ENCODE measurements at regions not wholly inside any gene's neighbourhood (a gene's known extent, or its start where the extent isn't known, plus 50 kb on each side); places are given as distances from the start of the nearest gene placed in this dataset.

DNA sequence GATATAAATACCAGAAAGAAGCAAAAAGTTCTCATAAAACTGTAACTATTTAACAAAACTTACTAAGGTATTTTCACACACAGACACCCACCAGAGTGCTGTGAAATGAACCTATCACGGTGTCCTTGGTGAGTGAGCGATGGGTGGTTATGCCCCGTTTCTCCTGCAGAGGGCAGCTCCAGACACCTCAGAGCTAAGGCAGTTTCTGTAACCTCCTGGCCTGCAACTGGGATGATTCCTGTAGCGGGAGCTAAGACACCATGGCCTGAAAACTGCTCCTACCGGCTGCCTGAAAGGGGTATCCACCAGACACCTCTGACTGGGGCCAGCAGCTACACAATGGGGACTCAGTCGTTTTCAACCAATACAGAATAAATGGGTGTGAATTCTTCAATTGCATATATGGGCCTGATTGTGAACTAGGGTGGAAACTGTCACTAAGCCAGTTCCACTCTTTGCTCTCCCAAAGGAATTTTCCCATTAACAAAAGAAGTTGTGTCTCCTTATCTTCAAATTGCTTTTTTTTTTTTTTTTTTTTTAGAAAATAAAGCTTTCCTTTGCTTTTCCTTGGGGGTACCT, 2375.8 kb upstream of the TENM3 start:
- H3K9me3 Mint-ChIP-seq (ENCODE audit: unreplicated experiment), result no peaks in the 10 kb centered on the region
- Histone ChIP-seq H3K4me1 (no peaks in the 10 kb centered on the region), H3K9me3 (no peaks in the 10 kb centered on the region), H3K4me3 (ENCODE audit: low read depth, low read length) (no peak overlapping the region), H3K36me3 (ENCODE audit: control insufficient read depth, insufficient read depth, low read length) (no peaks in the 10 kb centered on the region), H3K27me3 (replicated peaks; ENCODE audit: control insufficient read depth, insufficient read depth, low read length) (no peaks in the 10 kb centered on the region)
- peak; percentile 75 to 86 for TF ChIP-seq CTCF (IDR thresholded peaks at IDR 0.05; ENCODE audit: insufficient read depth in 1 of 2, low read depth in 1 of 2, low read length in 1 of 2, severe bottlenecking in 1 of 2, unreplicated experiment in 1 of 2)
- BruUV-seq (replicated peaks), result no TSS peak
- intact Hi-C loops (cut with micrococcal nuclease; ENCODE audit: unreplicated experiment), result loop anchor here (1.0 kb wide), 2 partner anchors 161 to 284 kb away; no protein-coding TSS in a partner anchor
- H3K27ac Mint-ChIP-seq (ENCODE audit: unreplicated experiment), result no peak overlapping the region
- H3K4me3 Mint-ChIP-seq (ENCODE audit: unreplicated experiment), result no peak overlapping the region
- no peaks in the 10 kb centered on the region for H3K36me3 Mint-ChIP-seq (ENCODE audit: insufficient read depth, unreplicated experiment)
- ChIA-PET POLR2A (no interaction called here), CTCF (interaction anchor here (0.6 to 1.6 kb wide), 4 partner anchors 14 to 1767 kb away, joined by 3 to 14 read pairs (median 4); no protein-coding TSS in a partner anchor)
- H3K27me3 Mint-ChIP-seq (ENCODE audit: insufficient read depth, unreplicated experiment), result peaks cover 4% of the 10 kb centered on the region
- no peaks in the 10 kb centered on the region for H3K4me1 Mint-ChIP-seq (ENCODE audit: low read depth, unreplicated experiment)
- peak; percentile 75 to 79 for DNase-seq

DNA sequence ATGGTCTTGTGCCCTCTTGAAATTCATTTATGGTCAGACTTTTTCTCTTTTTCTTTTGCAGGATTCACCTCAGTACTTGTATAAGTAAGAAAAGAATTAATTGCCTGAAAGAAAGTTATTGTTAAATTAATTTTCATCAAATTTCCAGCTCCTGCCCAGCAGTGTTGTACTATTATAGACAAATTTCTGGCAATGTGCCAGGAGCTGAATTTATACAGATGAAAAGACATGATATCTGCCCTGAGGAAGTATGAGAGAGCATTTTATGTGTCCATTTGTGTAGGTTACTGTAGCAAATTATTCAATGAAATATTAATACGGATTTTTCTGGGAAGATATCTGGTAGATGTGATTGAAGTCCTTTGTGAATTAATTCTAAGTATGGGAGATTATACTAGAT, 2371.5 kb upstream of the TENM3 start:
- ChIA-PET POLR2A (no interaction called here), CTCF (no interaction called here)
- DNase-seq, result no peak
- Histone ChIP-seq H3K4me3 (ENCODE audit: low read depth, low read length) (no peak overlapping the region), H3K36me3 (ENCODE audit: control insufficient read depth, insufficient read depth, low read length) (no peaks in the 10 kb centered on the region), H3K27me3 (replicated peaks; ENCODE audit: control insufficient read depth, insufficient read depth, low read length) (no peaks in the 10 kb centered on the region), H3K4me1 (no peaks in the 10 kb centered on the region), H3K9me3 (no peaks in the 10 kb centered on the region)
- BruUV-seq (replicated peaks), result no TSS peak
- H3K9me3 Mint-ChIP-seq (ENCODE audit: unreplicated experiment), result no peaks in the 10 kb centered on the region
- intact Hi-C loops (cut with micrococcal nuclease; ENCODE audit: unreplicated experiment), result no loop called here
- no peaks in the 10 kb centered on the region for H3K4me1 Mint-ChIP-seq (ENCODE audit: low read depth, unreplicated experiment)
- no peak for TF ChIP-seq CTCF (IDR thresholded peaks at IDR 0.05; ENCODE audit: insufficient read depth in 1 of 2, low read depth in 1 of 2, low read length in 1 of 2, severe bottlenecking in 1 of 2, unreplicated experiment in 1 of 2)
- H3K4me3 Mint-ChIP-seq (ENCODE audit: unreplicated experiment), result no peak overlapping the region
- H3K27me3 Mint-ChIP-seq (ENCODE audit: insufficient read depth, unreplicated experiment), result no peaks in the 10 kb centered on the region
- no peak overlapping the region for H3K27ac Mint-ChIP-seq (ENCODE audit: unreplicated experiment)
- H3K36me3 Mint-ChIP-seq (ENCODE audit: insufficient read depth, unreplicated experiment), result no peaks in the 10 kb centered on the region

DNA sequence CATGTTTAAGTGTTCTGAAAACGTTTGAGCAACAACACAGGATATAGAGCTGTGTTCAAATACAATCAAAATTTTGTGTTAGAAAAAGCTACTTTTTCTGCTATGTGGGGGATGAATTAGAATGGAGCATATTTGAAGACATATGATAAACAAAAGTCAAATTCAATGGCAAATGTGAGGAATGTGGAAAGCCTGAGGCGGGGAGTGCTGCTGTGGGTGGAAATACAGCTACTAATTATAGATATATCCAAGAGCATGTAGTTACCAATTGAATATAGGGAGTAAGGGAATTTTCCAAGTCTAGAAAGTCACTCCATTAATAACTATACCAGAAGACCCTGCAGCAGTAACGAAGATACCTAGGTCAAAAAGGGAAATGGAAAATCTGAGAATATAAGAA, 2370.4 kb upstream of the TENM3 start:
- POLR2A ChIA-PET, result no interaction called here
- H3K4me3 Mint-ChIP-seq (ENCODE audit: unreplicated experiment), result no peak overlapping the region
- no peaks in the 10 kb centered on the region for H3K27me3 Mint-ChIP-seq (ENCODE audit: insufficient read depth, unreplicated experiment)
- Histone ChIP-seq H3K36me3 (ENCODE audit: control insufficient read depth, insufficient read depth, low read length) (no peaks in the 10 kb centered on the region), H3K27me3 (replicated peaks; ENCODE audit: control insufficient read depth, insufficient read depth, low read length) (no peaks in the 10 kb centered on the region), H3K4me1 (no peaks in the 10 kb centered on the region), H3K4me3 (ENCODE audit: low read depth, low read length) (no peak overlapping the region), H3K9me3 (no peaks in the 10 kb centered on the region)
- intact Hi-C loops (cut with micrococcal nuclease; ENCODE audit: unreplicated experiment), result no loop called here
- H3K4me1 Mint-ChIP-seq (ENCODE audit: low read depth, unreplicated experiment), result no peaks in the 10 kb centered on the region
- no peak overlapping the region for H3K27ac Mint-ChIP-seq (ENCODE audit: unreplicated experiment)
- no peaks in the 10 kb centered on the region for H3K9me3 Mint-ChIP-seq (ENCODE audit: unreplicated experiment)
- no TSS peak for BruUV-seq (replicated peaks)
- CTCF ChIA-PET, result no interaction called here
- no peaks in the 10 kb centered on the region for H3K36me3 Mint-ChIP-seq (ENCODE audit: insufficient read depth, unreplicated experiment)
- no peak for TF ChIP-seq CTCF (IDR thresholded peaks at IDR 0.05; ENCODE audit: insufficient read depth in 1 of 2, low read depth in 1 of 2, low read length in 1 of 2, severe bottlenecking in 1 of 2, unreplicated experiment in 1 of 2)
- DNase-seq, result no peak

All from Caco-2 (cell line).